Prostate gland (tissue), 2 donors: ENCODE measurements at regions not wholly inside any gene's neighbourhood (a gene's known extent, or its start where the extent isn't known, plus 50 kb on each side); places are given as distances from the start of the nearest gene placed in this dataset.

ENCODE experiments used
- POLR2A ChIP-seq: fragments of 450-650 bp; IDR thresholded peaks from one replicate; pipeline ENCODE4 v1.6.1; 2016; ENCODE audit warnings: antibody characterized with exemption, mild to moderate bottlenecking
- TF ChIP-seq, protein P1 (sequence below), 4 experiments: fragments of 200-600 bp in 2 of 4; fragments of 450-650 bp in 2 of 4; sonication (generic) in 2 of 4; IDR thresholded peaks; 1 replicate in 3 of 4; 2 replicates in 1 of 4; pipeline ENCODE4 v1.5.1; 2016 to 2019; ENCODE audit warnings: antibody characterized with exemption in 4 of 4, mild to moderate bottlenecking in 2 of 4, moderate library complexity in 2 of 4

- TF ChIP-seq, protein P1, sequence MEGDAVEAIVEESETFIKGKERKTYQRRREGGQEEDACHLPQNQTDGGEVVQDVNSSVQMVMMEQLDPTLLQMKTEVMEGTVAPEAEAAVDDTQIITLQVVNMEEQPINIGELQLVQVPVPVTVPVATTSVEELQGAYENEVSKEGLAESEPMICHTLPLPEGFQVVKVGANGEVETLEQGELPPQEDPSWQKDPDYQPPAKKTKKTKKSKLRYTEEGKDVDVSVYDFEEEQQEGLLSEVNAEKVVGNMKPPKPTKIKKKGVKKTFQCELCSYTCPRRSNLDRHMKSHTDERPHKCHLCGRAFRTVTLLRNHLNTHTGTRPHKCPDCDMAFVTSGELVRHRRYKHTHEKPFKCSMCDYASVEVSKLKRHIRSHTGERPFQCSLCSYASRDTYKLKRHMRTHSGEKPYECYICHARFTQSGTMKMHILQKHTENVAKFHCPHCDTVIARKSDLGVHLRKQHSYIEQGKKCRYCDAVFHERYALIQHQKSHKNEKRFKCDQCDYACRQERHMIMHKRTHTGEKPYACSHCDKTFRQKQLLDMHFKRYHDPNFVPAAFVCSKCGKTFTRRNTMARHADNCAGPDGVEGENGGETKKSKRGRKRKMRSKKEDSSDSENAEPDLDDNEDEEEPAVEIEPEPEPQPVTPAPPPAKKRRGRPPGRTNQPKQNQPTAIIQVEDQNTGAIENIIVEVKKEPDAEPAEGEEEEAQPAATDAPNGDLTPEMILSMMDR (IDR thresholded peaks at IDR 0.05): no peak
- TF ChIP-seq POLR2A: no peak
These were observed 148.3 kb upstream of the MSX2 start for GRCh38 chr5:174576042-174576441.
